SW480 (cell line): ENCODE measurements at regions not wholly inside any gene's neighbourhood (a gene's known extent, or its start where the extent isn't known, plus 50 kb on each side); places are given as distances from the start of the nearest gene placed in this dataset.
A peak's percentile ranks its signal among the peaks of the same experiment; 100 is the strongest.

Source experiments
- DNase-seq: peaks from one replicate; pipeline ENCODE4 v3.0.0-alpha.2; 2016; ENCODE audit warnings: low spot score

DNA sequence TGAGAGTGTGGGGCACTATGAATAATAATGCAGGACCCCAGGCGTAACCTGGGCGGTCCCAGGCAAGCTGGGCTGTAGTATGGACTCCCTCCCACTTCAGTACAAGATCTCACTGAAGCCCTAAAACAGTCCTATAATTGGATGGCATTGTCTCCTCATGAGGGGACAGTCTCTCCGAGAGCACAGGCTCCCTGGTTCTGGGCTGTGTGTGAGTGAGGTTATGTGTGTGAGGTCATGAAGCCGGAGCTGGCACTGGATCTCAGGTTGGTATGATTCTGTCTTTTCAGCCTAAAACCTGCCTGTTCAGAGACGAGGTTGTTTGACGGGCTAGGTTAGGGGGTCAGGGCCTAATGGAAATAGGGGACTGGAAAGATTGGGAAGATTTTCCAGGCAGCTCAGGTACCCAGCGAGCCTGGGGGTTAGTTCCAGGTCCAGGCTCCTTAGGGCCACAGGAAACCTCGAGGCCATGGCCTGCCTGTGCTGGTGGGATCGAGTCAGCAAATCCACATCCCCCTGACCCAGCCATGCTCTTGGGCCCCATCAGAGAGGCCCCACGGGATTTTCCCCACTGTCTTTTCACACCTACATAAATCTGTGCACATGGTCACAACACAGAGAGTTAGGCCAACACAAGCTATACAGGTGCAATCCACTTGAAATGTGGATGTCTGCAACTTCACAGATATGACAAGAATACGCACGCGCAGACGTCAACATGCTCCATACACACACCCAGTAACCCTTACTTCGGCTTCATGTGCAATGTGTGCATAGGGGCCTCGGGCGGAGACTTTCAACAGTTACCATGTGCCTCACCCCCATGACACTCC, 94.8 kb downstream of the INHBB start:
- no peak for DNase-seq

GRCh38 chr2:120441351-120441700, 95.4 kb downstream of the INHBB start:
- DNase-seq = no peak

- peak; percentile 66 for DNase-seq
Measured at GRCh38 chr2:120441744-120442471, 96.0 kb downstream of the INHBB start.

- peak; percentile 50 for DNase-seq
Measured at GRCh38 chr2:120442541-120442922, 96.6 kb downstream of the INHBB start.

GRCh38 chr2:120442923-120443571, 97.1 kb downstream of the INHBB start:
- DNase-seq = peak; percentile 91

- no peak for DNase-seq
Measured at GRCh38 chr2:120443946-120444345, 98.0 kb downstream of the INHBB start.

DNA sequence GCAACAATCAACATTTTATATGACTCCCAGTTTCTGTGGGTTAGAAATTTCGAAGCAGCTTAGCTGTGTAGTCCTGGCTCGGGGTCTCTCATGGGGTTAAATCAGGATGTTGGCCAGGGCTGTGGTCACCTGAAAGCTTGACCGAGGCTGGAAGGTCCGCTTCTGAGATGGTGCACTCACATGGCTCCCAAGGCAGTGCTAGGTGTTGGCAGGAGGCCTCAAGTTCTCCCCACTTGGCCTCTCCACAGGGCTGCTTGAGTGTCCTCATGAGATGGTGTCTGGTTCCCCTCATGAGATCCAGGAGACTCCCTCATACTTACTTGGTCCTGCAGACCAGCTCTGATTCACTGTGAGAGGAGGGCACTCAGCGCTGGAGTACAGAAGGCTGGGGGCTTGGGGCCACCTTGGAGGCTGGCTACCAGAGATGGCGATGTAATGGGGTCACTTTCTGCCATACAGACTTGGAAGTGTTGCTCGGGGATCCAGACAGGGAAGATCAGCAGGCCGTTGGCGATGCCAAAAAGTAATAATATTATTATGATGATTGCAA, 98.8 kb downstream of the INHBB start:
- DNase-seq = no peak

GRCh38 chr2:120445449-120446143, 99.7 kb downstream of the INHBB start:
- DNase-seq = peak; percentile 90

DNA sequence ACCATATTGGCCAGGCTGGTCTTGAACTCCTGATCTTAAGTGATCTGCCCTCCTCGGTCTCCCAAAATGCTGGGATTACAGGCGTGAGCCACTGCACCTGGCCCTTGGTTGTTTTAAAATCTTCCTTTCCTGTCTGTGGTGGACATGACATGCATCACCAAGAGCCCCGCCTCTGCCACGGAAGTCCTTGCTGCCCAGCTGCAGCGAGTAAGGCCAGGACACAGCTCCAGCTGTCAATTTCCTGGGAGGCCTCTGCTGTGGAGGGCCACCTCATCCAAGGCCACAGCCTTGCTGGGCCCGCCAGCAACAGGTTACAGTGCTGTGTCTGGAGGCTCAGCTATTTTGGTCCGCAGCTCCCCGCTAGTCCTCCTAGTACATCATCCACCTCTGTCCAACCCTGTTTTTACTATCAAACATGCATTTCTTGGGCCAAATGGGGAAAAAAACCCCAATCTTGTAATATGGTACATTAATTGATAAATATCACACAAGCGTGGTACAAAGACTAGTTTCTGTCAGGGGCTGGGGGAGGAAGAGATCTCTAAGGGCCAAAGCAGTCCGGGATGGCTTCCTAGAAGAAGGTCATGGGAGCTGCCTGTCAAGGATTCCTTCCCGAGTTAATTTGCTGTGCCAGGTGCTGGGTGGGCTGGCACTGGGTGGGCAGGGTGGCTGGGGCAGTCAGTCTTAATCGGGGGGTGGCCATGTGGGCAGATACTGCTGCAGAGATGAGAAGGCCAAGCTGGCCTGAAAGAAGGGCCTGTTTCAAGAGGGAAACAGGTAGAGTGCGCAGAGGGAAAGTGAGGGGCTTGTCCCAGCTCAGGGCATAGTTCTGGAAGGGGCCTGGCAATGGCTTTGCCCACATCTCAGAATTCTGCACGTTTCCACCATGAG, 100.5 kb downstream of the INHBB start:
- DNase-seq = peak; percentile 39

GRCh38 chr2:120447127-120447785, 101.3 kb downstream of the INHBB start:
- DNase-seq = no peak

GRCh38 chr2:120448436-120448835, 102.5 kb downstream of the INHBB start:
- DNase-seq = no peak

DNA sequence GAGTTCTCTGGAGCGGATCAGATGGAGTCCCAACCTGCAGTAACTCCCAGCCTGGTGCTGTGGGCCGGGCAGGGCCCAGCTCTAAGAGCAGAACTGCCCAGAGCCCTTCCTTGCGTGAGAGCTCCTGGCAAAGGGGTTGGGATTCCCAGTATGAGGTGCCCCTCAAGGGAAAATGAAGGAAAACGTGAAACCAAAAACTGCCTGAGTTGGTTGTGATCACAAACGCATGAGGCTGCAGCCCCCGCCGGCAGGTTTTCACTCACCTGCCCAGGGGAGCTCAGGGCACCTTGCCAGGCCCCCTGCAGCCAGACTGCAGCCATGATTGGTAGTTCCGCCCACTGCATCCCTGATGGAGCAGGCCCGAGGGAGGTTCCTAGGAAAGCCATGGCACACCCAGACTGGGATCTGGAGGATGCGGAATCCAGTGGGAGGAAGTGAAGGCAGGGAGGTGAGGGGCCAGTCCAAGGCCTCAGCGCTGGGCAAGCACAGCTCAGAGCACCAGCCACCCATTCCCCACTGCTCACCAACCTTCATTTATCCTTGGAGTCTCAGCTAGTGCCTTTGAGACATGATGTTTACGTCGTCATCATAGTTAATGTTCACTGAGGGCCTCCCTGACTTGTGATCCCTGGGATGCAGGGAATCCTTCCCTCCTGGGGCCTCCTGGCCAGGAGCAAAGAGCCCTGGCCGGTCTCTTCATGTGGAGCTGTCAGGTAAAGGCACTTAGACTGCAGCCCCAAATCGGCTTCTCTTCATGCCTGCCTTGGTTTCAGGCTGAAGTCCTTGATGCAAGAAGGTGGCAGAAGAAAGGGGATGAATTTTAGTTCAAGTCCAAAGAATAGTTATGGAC, 103.2 kb downstream of the INHBB start:
- no peak for DNase-seq

DNA sequence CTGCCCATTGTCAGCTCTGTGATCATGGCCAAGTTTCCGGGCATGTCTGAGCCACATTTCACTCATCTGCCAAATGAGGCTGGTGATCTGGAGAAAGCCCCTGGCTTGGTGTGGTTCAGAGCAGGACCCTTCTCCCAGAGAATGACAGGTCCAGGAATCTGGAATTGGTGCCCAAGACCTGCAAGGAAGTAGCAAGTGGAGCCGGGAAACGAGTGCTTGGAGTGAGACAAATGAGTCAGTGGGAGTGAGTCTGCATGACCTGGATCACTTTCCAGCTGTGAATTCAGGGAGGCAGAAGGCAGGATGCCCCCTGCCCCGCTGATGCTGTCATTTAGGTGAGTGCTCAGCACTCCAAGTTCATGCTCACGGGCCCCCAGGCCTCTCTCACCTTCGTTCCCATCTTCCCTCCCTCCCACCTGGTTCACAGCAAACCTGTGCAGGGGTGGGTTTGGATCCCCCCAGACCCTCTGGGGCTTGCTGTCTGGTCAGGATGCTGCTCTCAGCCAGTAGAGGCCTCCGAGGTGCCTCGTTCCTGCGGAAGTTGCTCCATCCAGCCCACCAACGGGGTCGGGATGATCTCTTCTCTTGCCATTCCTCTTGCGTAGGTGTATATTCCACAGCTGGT, 104.4 kb downstream of the INHBB start:
- no peak for DNase-seq

DNA sequence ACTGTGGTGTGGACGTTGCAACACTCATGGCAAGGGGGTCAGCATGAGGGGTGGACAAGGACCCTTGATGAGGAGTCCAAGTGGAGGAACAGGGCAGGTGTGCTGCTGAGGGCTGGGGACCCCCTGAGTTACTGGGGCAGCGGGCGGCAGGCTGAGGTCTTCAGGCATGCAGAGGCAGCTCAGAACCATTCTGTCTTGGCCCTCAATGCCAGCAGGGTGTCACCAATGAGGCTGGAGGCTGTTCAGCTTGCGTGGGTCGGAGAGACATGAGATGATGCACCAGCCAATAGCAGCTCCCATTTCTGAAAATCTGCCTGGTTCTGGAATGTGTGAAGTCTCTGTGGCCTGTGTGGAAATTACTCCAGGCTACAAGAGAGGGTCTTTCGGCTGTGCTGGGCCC, 105.4 kb downstream of the INHBB start:
- no peak for DNase-seq

- DNase-seq = no peak
Measured at GRCh38 chr2:120452131-120452530, 106.2 kb downstream of the INHBB start.

DNA sequence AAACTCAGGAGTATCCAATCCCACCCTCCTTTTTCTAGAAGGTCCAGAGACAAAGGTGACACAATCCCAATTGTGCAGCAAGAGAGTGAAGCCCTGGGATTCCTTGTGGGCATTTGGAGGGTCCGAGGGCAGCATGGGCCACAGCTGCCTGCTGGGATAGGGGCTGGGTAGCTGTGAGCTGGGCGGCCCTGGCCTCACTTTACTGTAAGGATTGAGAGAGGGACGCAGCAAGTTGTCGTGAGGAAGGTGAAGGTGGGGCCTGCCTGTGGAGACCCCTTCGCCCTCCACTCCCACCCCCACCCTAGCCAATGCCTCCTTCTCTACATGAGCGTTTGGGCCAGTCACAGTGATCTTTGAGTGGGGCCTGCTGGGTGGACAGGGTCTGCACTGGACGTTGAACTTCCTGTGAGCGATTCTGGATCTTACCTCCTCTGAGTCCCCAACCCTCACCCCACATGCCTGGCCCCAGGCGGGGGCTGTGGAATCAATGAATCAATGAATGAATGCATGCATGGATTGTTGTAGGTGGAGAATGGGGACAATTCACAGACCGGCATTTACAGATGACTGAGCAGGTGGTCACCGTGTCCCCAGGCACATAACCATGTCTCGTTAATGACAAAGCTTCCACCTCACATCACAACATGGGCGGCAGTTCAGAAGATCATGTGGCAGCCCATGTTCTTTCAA, 107.2 kb downstream of the INHBB start:
- no peak for DNase-seq

DNA sequence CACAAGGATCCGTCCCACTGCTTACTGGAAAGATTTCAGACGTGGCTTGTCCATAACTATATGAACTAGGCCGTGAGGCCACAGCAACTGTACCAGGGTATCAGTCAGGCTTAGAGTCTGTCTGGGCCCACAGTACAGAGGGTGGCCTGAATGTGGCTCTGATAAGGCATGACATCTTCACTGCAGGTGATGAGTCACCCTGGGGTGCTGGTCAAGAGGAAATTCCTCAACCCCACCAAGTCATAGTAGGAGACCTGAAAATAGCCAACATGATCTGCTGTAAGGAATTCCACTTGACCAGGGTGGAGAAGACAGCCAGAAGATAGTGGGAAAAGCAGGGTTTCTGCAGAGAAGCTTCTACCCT, 107.7 kb downstream of the INHBB start:
- peak; percentile 59 for DNase-seq

GRCh38 chr2:120454654-120455385, 108.9 kb downstream of the INHBB start:
- DNase-seq = no peak
